GM19397 (cell line): ENCODE measurements at regions not wholly inside any gene's neighbourhood (a gene's known extent, or its start where the extent isn't known, plus 50 kb on each side); places are given as distances from the start of the nearest gene placed in this dataset.
"Not testable (repeated sequence)": the region's sequence is repeated elsewhere in the genome, so short reads cannot be mapped to it uniquely, and the experiment has no call there.

Source experiments
- ATAC-seq: cut with Tn5 transposase; IDR thresholded peaks from one replicate; pipeline ENCODE4 v1.9.1; 2021; ENCODE audit warnings: mild to moderate bottlenecking, moderate library complexity; ENCODE audit not compliant: unreplicated experiment

- no peak for ATAC-seq
These were observed 752.4 kb upstream of the ADGRB3 start for GRCh38 chr6:67882436-67883311.

- ATAC-seq: no peak
These were observed 753.4 kb upstream of the ADGRB3 start for GRCh38 chr6:67881706-67882065.

DNA sequence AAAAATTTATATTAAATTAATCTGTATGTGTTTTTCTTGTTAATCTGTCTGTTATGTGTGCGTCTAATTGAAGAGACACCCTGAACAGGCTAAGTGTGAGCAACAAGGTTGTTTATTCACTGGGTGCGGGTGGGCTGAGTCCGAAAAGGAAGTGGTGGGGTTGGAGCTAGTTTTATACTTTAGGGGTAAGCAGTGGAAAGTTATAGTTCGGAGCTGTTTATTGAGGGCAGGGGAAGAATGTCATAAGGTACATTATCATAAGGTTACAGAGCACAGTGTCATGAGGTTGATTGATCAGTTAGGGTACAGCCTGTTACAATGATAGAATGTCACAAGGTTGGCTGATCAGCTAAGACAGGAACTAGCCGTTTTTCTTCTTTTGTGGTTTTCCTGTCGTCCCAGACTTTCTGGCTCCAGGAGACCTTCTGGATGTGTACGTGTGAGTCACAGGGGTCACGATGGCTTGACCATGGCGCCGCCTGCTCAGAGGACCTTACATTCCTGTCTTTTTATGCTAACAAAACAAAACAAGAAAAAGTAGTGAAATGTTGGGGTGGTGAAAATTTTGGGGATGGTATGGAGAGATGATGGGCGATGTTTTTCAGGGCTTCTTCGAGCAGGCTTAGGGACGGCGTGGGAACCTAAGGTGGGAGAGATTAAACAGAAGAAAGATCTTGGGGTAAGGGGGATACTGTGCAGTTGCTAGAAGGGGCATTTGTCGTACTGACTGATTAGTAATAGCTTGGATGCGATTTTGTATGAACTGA is 754.0 kb upstream of the ADGRB3 start:
- no peak for ATAC-seq

- ATAC-seq: not testable (repeated sequence)
These were observed 754.7 kb upstream of the ADGRB3 start for GRCh38 chr6:67880343-67880742.

DNA sequence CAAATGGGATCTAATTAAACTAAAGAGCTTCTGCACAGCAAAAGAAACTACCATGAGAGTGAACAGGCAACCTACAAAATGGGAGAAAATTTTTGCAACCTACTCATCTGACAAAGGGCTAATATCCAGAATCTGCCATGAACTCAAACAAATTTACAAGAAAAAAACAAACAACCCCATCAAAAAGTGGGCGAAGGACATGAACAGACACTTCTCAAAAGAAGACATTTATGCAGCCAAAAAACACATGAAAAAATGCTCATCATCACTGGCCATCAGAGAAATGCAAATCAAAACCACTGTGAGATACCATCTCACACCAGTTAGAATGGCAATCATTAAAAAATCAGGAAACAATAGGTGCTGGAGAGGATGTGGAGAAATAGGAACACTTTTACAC is 755.2 kb upstream of the ADGRB3 start:
- not testable (repeated sequence) for ATAC-seq

DNA sequence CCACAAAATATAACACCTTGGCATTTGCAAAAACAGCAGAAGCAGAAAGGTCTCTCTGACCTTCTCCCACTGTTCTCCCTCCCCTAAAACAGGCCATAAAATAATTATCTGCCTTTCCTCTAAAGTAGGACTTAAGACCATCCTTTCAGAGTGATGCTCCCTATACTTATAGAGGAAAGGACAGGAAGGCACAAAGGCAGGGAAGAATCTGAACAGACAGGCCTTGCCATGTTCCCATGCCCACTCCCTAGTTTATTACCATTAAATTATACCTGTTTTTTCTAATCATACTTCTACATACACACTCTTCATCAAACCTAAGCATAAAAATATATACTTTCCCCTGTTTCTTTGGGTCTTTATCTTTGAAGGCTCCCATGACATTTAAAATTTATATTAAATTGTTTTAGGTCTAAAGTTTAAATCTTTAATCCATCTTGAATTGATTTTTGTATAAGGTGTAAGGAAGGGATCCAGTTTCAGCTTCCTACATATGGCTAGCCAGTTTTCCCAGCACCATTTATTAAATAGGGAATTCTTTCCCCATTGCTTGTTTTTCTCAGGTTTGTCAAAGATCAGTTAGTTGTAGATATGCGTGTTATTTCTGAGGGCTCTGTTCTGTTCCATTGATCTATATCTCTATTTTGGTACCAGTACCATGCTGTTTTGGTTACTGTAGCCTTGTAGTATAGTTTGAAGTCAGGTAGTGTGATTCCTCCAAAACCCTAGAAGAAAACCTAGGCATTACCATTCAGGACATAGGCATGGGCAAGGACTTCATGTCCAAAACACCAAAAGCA is 755.8 kb upstream of the ADGRB3 start:
- not testable (repeated sequence) for ATAC-seq

DNA sequence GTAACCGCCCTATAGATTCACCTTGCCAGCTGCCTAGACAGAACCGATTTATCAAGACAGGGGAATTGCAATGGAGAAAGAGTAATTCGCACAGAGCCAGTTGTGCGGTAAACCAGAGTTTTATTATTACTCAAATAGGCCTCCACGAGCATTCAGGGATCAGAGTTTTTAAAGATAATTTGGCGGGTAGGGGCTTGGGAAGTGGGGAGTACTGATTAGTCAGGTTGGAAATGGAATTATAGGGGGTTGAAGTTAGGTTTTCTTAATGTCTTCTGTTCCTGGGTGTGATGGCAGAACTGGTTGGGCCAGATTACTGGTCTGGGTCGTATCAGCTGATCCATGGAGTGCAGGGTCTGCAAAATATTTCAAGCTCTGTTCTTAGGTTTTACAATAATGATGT is 756.9 kb upstream of the ADGRB3 start:
- not testable (repeated sequence) for ATAC-seq

DNA sequence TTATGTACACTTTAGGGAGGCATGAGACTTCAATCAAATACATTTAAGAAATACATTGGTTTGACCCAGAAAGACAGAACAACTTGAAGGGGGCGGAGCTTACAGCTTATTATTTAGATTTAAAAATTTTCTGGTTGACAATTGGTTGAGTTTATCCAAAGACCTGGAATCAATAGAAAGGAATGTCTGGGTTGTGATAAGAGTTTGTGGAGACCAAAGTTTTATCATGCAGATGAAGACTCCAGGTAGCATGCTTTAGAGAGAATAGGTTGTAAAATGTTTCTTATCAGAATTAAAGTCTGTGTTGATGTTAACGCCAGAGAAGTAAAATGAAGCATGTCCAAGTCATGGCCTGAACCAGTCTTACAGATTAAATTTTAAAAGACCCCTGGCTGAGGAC is 757.8 kb upstream of the ADGRB3 start:
- no peak for ATAC-seq

DNA sequence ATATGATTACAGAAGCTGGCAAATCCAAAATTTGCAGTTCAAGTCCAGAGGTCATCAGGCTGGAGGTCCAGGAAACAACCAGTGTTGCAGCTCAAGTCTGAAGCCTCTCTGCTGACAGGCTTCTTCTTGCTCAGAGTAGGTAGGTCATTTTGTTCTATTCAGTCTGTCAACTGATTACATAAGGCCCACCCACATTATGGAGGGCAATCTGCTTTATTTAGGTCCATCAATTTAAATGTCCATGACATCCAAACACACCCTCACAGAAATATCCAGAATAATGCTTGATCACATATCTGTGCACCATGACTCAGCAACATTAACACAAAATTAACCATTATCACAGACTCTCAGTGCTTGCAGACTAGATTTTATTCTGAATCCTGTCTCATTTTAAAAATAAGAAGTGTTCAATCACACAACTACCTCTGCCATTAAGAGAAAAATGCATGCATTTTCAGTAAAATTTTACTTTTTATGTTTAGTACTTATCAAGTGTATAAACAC is 759.2 kb upstream of the ADGRB3 start:
- no peak for ATAC-seq

- ATAC-seq: no peak
These were observed 764.8 kb upstream of the ADGRB3 start for GRCh38 chr6:67870321-67870720.

- ATAC-seq: no peak
These were observed 771.7 kb upstream of the ADGRB3 start for GRCh38 chr6:67863346-67863745.

DNA sequence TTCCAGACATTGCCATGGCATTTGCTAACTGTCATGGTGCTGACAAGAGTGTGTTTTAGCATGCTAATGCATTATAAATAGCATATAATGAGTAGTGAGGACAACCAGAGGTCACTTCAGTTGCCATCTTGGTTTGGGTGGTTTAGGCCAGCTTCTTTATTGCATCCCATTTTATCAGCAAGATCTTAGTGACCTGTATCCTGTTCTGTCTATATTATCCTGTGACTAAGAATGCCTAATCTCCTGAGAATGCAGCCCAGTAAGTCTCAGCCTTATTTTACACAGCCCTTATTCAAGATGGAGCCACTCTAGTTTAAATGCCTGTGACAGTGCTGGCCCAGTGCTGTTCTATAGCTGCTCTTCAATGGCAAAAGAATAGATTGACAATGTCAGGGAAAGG is 781.0 kb upstream of the ADGRB3 start:
- no peak for ATAC-seq

- no peak for ATAC-seq
These were observed 795.3 kb upstream of the ADGRB3 start for GRCh38 chr6:67839818-67840217.

- no peak for ATAC-seq
These were observed 809.7 kb upstream of the ADGRB3 start for GRCh38 chr6:67825201-67825895.

- no peak for ATAC-seq
These were observed 816.8 kb upstream of the ADGRB3 start for GRCh38 chr6:67818322-67818721.

GRCh38 chr6:67815623-67816022 is 819.5 kb upstream of the ADGRB3 start:
- ATAC-seq: no peak

GRCh38 chr6:67814262-67814661 is 820.8 kb upstream of the ADGRB3 start:
- no peak for ATAC-seq

DNA sequence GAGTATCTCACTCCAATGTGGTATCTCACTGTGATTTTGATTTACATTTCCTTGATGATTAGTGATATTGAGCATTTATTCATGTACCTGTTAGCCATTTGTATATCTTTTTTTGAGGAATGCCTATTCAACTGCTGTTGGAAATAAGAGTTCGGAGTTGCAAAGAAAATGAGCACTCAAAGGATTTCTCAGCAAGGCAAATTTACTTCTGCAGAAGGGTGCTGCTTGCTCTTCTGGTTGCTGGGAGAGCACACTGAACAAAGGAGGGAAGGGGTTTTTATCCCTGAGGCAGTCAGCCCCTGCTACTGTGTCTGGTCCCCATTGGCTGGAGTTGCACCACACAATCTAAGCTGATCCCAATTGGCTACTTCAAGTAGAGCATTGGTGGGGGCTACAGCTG is 822.4 kb upstream of the ADGRB3 start:
- ATAC-seq: no peak

GRCh38 chr6:67812125-67812524 is 823.0 kb upstream of the ADGRB3 start:
- no peak for ATAC-seq

DNA sequence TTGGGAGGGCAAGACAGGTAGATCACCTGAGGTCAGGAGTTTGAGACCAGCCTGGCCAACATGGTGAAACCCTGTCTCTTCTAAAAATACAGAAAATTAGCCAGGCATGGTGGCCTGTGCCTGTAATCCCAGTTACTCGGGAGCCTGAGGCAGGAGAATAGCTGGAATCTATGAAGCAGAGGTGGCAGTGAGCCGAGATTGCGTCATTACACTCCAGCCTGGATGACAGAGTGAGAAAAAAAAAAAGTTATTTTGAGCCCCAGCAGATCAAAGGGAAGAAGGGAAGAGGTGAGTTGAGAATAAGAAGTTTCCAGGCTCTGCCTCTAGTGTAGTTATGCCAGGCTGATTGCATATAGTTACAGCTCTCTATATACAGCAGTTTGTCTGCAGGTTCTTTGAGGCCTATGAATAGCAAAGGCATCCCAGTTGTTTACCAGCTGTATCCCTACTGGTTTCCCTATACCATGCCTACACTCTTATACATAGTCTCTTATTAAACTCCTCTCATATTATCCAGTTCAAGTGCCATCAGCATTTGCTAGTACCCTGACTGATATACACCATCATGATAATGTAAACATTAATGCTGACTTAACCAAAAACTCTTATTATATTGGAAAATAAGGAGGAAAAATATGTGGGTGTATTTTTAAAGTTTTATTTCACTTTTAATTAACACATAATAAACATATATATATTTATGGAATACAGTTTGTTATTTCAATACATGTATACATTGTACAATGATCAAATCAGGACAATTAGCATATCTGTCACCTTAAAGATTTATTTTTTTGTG is 823.6 kb upstream of the ADGRB3 start:
- no peak for ATAC-seq
